GM18505 (cell line): ENCODE measurements at regions not wholly inside any gene's neighbourhood (a gene's known extent, or its start where the extent isn't known, plus 50 kb on each side); places are given as distances from the start of the nearest gene placed in this dataset.
"Not testable (repeated sequence)": the region's sequence is repeated elsewhere in the genome, so short reads cannot be mapped to it uniquely, and the experiment has no call there.

Experiments used
- ATAC-seq: cut with Tn5 transposase; IDR thresholded peaks from one replicate; pipeline ENCODE4 v1.9.1; 2021; ENCODE audit not compliant: unreplicated experiment
- POLR2A ChIP-seq: IDR thresholded peaks from 4 replicates; pipeline ENCODE4 v1.6.1; 2011; ENCODE audit warnings: borderline replicate concordance; ENCODE audit not compliant: insufficient read depth, insufficient read length; ENCODE audit errors: extremely low read depth

DNA sequence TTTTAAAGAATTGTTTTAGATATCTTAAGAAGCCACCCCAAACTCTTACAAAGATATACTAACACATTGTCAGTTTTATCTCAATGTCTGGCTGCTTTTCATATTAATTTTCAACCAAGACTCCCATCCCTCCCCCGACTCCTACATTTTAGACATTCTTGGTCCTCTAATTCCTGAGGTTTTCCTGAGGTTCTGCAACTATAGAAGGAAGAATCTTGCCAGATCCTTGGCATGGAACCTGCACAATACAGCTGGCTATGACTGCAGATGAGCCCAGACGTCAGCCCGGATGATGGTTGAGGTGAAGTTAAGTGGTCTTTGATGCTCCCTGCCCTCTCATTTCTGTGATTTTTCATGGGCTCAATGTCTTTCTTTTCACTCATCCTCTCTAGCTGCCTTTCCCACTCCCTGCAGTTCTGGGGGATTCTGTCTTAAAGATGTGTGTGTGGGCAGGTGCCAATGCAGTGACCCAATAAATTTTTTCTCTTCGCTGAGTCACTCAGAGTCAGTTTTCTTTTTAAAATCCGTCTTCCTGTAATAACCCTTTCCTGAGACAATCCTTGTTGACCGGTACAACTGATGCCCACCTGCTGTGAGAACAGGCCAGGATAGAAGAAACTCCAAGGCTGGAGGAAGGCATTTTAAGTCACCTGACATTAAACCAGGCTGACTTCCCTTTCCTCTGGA is 237.8 kb upstream of the GAS1 start:
- no peak for ATAC-seq
- TF ChIP-seq POLR2A: no peak

DNA sequence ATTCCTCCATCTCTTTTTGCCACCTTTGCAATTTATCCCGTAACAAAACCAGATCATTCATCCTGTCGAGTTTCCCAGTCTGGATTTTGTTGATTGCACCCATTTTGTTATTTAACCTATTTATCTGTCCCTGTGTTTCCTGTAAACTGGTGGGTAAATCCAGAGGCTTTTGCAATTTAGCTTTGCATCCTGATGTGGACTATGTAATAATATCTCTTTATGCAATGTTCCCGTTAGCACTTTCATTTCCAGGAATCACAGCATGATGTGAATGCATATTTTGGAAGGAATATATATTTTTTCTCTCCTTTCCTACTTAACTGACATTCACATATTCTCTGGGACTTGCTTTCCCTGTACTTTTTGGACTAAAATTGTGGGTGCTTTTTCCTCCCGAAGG is 240.3 kb upstream of the GAS1 start:
- TF ChIP-seq POLR2A: no peak
- ATAC-seq: no peak

- ATAC-seq: no peak
- TF ChIP-seq POLR2A: no peak
These were observed 241.7 kb upstream of the GAS1 start for GRCh38 chr9:87189006-87189405.

DNA sequence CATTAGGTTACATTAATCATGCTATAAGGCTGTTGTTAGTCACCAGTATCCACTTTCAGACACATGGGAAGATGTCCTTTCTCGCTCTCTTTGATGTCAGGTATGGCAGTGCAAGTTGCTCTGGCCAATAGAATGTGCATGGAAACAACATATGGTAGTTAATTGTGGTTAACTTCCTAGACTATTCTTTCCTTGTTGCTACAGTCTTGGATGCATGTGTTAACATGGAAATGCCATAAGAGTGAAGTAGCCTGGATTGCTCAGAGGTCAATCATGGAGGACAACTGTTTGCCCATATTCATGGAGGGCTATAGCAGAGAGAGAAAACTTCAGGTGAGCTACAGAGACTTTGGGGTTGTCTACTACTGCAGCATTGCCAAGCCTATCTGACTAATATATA is 245.8 kb upstream of the GAS1 start:
- TF ChIP-seq POLR2A: no peak
- ATAC-seq: no peak

DNA sequence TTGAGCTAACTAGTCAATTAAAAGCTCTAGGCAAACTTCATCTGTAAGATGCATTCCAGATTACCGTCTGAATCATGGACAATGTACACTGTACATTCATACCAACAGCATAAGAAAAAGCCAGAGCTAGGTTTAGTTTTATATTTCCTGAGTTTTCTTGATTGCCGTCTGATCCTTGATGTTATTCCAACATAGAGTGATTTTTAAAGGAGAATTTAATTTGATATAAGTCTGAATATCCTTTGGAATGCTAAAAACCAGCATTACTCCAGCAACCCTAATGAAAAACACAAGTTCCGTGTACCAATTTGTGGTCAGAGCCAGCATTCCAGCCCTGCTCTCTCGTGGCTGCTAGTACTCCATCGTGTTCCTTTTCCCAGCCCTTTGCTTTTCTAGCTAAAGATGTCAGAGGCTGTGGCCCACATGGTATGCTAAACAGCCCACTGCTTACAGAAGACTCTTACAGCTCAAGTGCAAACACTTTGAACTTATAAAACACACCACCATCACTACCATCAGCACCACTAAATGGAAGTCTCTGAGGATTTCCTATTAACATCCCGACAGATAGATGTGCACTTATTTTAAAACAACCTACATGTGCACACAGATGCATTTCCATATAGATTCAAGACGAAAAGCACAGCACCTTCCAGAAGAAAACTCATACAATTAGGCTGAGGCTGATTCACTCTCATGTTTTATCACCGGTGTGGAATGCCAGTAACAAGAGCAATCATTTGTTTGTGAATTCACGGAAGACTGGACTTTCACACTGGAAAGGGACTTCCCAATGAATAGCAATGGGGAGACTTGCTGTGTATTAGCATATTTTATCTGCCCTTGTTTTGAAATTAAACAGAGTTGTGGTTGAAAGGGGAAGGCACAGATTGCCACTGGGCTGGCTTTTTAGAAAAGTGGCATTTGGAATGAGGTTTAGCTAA is 246.9 kb upstream of the GAS1 start:
- no peak for TF ChIP-seq POLR2A
- no peak for ATAC-seq

DNA sequence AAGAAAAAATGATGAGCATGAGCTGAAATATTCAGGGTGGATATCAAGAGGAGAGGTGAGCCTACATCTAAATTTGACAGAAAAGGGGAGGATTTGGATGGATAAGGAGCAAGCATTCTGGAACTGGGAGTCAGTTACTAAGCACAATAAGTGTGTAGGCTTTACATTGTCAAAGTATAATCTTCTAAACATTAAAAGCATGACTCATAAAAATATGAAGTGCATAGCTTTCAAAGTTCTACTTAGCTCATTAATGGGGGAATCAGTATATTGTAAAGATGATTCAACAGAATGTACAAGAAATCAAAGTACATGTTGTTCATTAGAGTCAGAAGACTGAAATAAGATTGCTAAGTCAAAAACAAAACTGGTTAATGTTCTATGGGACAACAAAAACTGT is 248.0 kb upstream of the GAS1 start:
- no peak for TF ChIP-seq POLR2A
- no peak for ATAC-seq

- no peak for TF ChIP-seq POLR2A
- ATAC-seq: no peak
These were observed 250.2 kb upstream of the GAS1 start for GRCh38 chr9:87197349-87198130.

GRCh38 chr9:87198716-87199115 is 251.4 kb upstream of the GAS1 start:
- no peak for TF ChIP-seq POLR2A
- ATAC-seq: no peak

GRCh38 chr9:87199278-87199677 is 252.0 kb upstream of the GAS1 start:
- ATAC-seq: no peak
- no peak for TF ChIP-seq POLR2A

GRCh38 chr9:87199782-87200181 is 252.5 kb upstream of the GAS1 start:
- no peak for ATAC-seq
- TF ChIP-seq POLR2A: no peak

DNA sequence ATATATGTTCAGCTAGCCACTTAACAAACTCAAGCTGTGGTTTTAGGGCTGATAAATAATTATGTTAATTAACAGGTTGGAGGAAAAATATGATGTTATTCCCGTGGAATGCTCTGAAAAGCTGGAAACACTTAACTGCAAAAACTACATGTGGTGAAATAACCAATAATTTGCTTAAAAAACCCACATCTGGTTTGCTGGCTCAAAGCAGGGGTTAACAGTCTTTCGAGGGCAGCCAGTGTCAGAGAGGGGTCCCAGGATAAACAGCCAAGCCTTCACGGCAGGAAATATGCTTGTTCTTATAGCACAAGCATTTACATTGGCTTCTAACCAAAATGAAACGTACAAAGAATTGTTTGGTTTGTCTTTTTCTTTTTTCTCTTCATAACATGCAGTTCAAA is 254.0 kb upstream of the GAS1 start:
- no peak for TF ChIP-seq POLR2A
- ATAC-seq: no peak

GRCh38 chr9:87206064-87206661 is 258.9 kb upstream of the GAS1 start:
- no peak for ATAC-seq

GRCh38 chr9:87210658-87211057 is 263.4 kb upstream of the GAS1 start:
- ATAC-seq: not testable (repeated sequence)

More at GRCh38 chr9:87206064-87206661, 258.9 kb upstream of the GAS1 start:
- no peak for TF ChIP-seq POLR2A
